ENCODE measurements at regions not wholly inside any gene's neighbourhood (a gene's known extent, or its start where the extent isn't known, plus 50 kb on each side); places are given as distances from the start of the nearest gene placed in this dataset.

GRCh38 chr21:29477941-29478340, 179.2 kb downstream of the BACH1 start:
- Histone ChIP-seq H3K4me3 (ENCODE audit: low read length in 3 of 3) (no peak overlapping the region), H3K9me3 (ENCODE audit: control insufficient read depth in 2 of 3, insufficient read depth in 1 of 3, low read length in 3 of 3) (peaks cover 0 to 3% (median 0%) of the 10 kb centered on the region in 3 donors), H3K27me3 (ENCODE audit: control insufficient read depth, insufficient read depth, low read length) (no peaks in the 10 kb centered on the region), H3K27ac (ENCODE audit: low read depth in 2 of 2, low read length in 2 of 2) (no peak overlapping the region), H3K4me1 (ENCODE audit: control insufficient read depth in 2 of 3, insufficient read depth in 2 of 3, low read depth in 1 of 3, low read length in 3 of 3) (peaks cover 0 to 2% (median 0%) of the 10 kb centered on the region in 3 donors), H3K9ac (ENCODE audit: low read length in 3 of 3) (no peak overlapping the region), H3K36me3 (ENCODE audit: control insufficient read depth in 2 of 3, insufficient read depth in 3 of 3, low read length in 3 of 3) (no peaks in the 10 kb centered on the region)
- intact Hi-C loops (cut with DNase I): loop anchor here (10.0 kb wide), 1 partner anchor 377 kb away; no protein-coding TSS in a partner anchor
- TF ChIP-seq CTCF (IDR thresholded peaks at IDR 0.05; ENCODE audit: borderline replicate concordance, extremely low read depth, insufficient read depth): no peak
- DNase-seq: no peak
- FAIRE-seq: no peak

GRCh38 chr21:29481081-29481480, 182.4 kb downstream of the BACH1 start:
- H3K27me3 ChIP-seq (ENCODE audit: control insufficient read depth, insufficient read depth, low read length): no peaks in the 10 kb centered on the region
- H3K4me1 ChIP-seq (ENCODE audit: control insufficient read depth in 2 of 3, insufficient read depth in 2 of 3, low read depth in 1 of 3, low read length in 3 of 3): peaks cover 0 to 2% (median 0%) of the 10 kb centered on the region in 3 donors
- H3K9me3 ChIP-seq (ENCODE audit: control insufficient read depth in 2 of 3, insufficient read depth in 1 of 3, low read length in 3 of 3): no peaks in the 10 kb centered on the region
- DNase-seq: no peak
- H3K9ac ChIP-seq (ENCODE audit: low read length in 3 of 3): no peak overlapping the region
- no peak for FAIRE-seq
- H3K4me3 ChIP-seq (ENCODE audit: low read length in 3 of 3): no peak overlapping the region
- no peaks in the 10 kb centered on the region for H3K36me3 ChIP-seq (ENCODE audit: control insufficient read depth in 2 of 3, insufficient read depth in 3 of 3, low read length in 3 of 3)
- TF ChIP-seq CTCF (IDR thresholded peaks at IDR 0.05; ENCODE audit: borderline replicate concordance, extremely low read depth, insufficient read depth): no peak
- intact Hi-C loops (cut with DNase I): no loop called here
- H3K27ac ChIP-seq (ENCODE audit: low read depth in 2 of 2, low read length in 2 of 2): no peak overlapping the region

- Histone ChIP-seq H3K27me3 (ENCODE audit: control insufficient read depth, insufficient read depth, low read length) (no peaks in the 10 kb centered on the region), H3K9ac (ENCODE audit: low read length in 3 of 3) (no peak overlapping the region), H3K4me1 (ENCODE audit: control insufficient read depth in 2 of 3, insufficient read depth in 2 of 3, low read depth in 1 of 3, low read length in 3 of 3) (peaks cover 0 to 2% (median 0%) of the 10 kb centered on the region in 3 donors), H3K27ac (ENCODE audit: low read depth in 2 of 2, low read length in 2 of 2) (no peak overlapping the region), H3K36me3 (ENCODE audit: control insufficient read depth in 2 of 3, insufficient read depth in 3 of 3, low read length in 3 of 3) (no peaks in the 10 kb centered on the region), H3K4me3 (ENCODE audit: low read length in 3 of 3) (no peak overlapping the region), H3K9me3 (ENCODE audit: control insufficient read depth in 2 of 3, insufficient read depth in 1 of 3, low read length in 3 of 3) (no peaks in the 10 kb centered on the region)
- FAIRE-seq: no peak
- no peak for TF ChIP-seq CTCF (IDR thresholded peaks at IDR 0.05; ENCODE audit: borderline replicate concordance, extremely low read depth, insufficient read depth)
- intact Hi-C loops (cut with DNase I): no loop called here
- no peak for DNase-seq
These were observed 182.9 kb downstream of the BACH1 start for GRCh38 chr21:29481641-29482040.

- intact Hi-C loops (cut with DNase I): no loop called here
- H3K4me1 ChIP-seq (ENCODE audit: control insufficient read depth in 2 of 3, insufficient read depth in 2 of 3, low read depth in 1 of 3, low read length in 3 of 3): no peaks in the 10 kb centered on the region
These were observed 187.6 kb downstream of the BACH1 start for GRCh38 chr21:29486306-29486807.

More at GRCh38 chr21:29486306-29486807, 187.6 kb downstream of the BACH1 start:
- no peak for TF ChIP-seq CTCF (IDR thresholded peaks at IDR 0.05; ENCODE audit: borderline replicate concordance, extremely low read depth, insufficient read depth)
- Histone ChIP-seq H3K27me3 (ENCODE audit: control insufficient read depth, insufficient read depth, low read length) (no peaks in the 10 kb centered on the region), H3K9ac (ENCODE audit: low read length in 3 of 3) (no peak overlapping the region), H3K4me3 (ENCODE audit: low read length in 3 of 3) (no peak overlapping the region), H3K36me3 (ENCODE audit: control insufficient read depth in 2 of 3, insufficient read depth in 3 of 3, low read length in 3 of 3) (no peaks in the 10 kb centered on the region), H3K27ac (ENCODE audit: low read depth in 2 of 2, low read length in 2 of 2) (no peak overlapping the region), H3K9me3 (ENCODE audit: control insufficient read depth in 2 of 3, insufficient read depth in 1 of 3, low read length in 3 of 3) (no peaks in the 10 kb centered on the region)
- no peak for FAIRE-seq
- DNase-seq: peak in 1 of 5 donors; percentile 23
